ENCODE measurements at regions not wholly inside any gene's neighbourhood (a gene's known extent, or its start where the extent isn't known, plus 50 kb on each side); places are given as distances from the start of the nearest gene placed in this dataset.

GRCh38 chr9:1173993-1174392 lies 123.8 kb downstream of the DMRT2 start:
- ChIA-PET POLR2A (no interaction called here), CTCF (no interaction called here)
- dilution Hi-C loops (cut with MboI; ENCODE audit: extremely low pct_ligation_motif_present, low sequenced_read_pairs), result no loop called here
- Histone ChIP-seq H3K9ac (replicated peaks; ENCODE audit: extremely low read depth, insufficient read depth, low read length) (no peak overlapping the region), H4K20me1 (replicated peaks; ENCODE audit: control insufficient read depth, extremely low read depth, insufficient read depth, low read length) (no peaks in the 10 kb centered on the region), H3K27ac (ENCODE audit: insufficient read depth, low read depth, low read length) (no peak overlapping the region), H2AFZ (ENCODE audit: low read depth, low read length) (no peak overlapping the region), H3K36me3 (ENCODE audit: control insufficient read depth in 2 of 2, extremely low read depth in 1 of 2, insufficient read depth in 2 of 2, low read length in 2 of 2) (no peaks in the 10 kb centered on the region), H3K9me3 (replicated peaks; ENCODE audit: control insufficient read depth, insufficient read depth, low read length) (no peaks in the 10 kb centered on the region), H3K4me2 (ENCODE audit: insufficient read depth, low read length) (no peak overlapping the region), H3K4me3 (replicated peaks in 1 of 3; ENCODE audit: insufficient read depth in 1 of 3, low read depth in 1 of 3, low read length in 3 of 3) (no peak overlapping the region), H3K27me3 (ENCODE audit: control insufficient read depth in 2 of 2, insufficient read depth in 2 of 2, low read length in 2 of 2) (no peaks in the 10 kb centered on the region), H3K79me2 (ENCODE audit: control insufficient read depth, insufficient read depth, low read length) (no peaks in the 10 kb centered on the region), H3K9me1 (replicated peaks; ENCODE audit: control insufficient read depth, extremely low read depth, insufficient read depth, low read length) (no peaks in the 10 kb centered on the region), H3K4me1 (ENCODE audit: control insufficient read depth, extremely low read depth, insufficient read depth, low read length) (no peaks in the 10 kb centered on the region)
- DNase-seq (ENCODE audit: low read depth, low spot score), result no peak
- no peak for FAIRE-seq
- BruUV-seq (replicated peaks), result no TSS peak
- TF ChIP-seq, protein P1, sequence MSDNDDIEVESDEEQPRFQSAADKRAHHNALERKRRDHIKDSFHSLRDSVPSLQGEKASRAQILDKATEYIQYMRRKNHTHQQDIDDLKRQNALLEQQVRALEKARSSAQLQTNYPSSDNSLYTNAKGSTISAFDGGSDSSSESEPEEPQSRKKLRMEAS (IDR thresholded peaks at IDR 0.05; ENCODE audit: insufficient read depth, insufficient read length), result no peak
- intact Hi-C loops (cut with micrococcal nuclease), result no loop called here

DNA sequence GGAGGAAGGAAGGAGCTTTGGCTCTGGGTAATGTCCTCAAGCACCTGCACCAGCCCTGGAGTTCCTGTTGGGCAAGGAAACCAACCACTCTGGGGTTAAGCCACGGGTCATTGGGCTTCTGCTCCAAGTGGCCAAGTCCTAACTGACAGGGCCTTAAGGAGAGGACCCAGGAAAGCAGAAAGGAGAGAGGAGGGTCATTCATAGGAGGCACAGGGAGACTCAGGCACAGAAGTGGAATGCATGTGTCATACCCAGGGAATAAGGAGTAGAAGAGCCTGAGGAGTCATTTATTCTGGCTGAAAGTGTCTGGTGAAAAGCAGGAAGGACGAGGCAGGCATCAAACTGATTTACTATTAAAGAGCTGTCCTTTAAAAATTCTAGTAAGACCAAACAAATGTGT lies 129.2 kb downstream of the DMRT2 start:
- H3K4me1 ChIP-seq (ENCODE audit: control insufficient read depth, extremely low read depth, insufficient read depth, low read length), result no peaks in the 10 kb centered on the region
- BruUV-seq (replicated peaks), result no TSS peak
- H3K27ac ChIP-seq (ENCODE audit: insufficient read depth, low read depth, low read length), result no peak overlapping the region
- no peaks in the 10 kb centered on the region for H3K27me3 ChIP-seq (ENCODE audit: control insufficient read depth in 2 of 2, insufficient read depth in 2 of 2, low read length in 2 of 2)
- H3K36me3 ChIP-seq (ENCODE audit: control insufficient read depth in 2 of 2, extremely low read depth in 1 of 2, insufficient read depth in 2 of 2, low read length in 2 of 2), result no peaks in the 10 kb centered on the region
- no peaks in the 10 kb centered on the region for H3K79me2 ChIP-seq (ENCODE audit: control insufficient read depth, insufficient read depth, low read length)
- H3K9me1 ChIP-seq (replicated peaks; ENCODE audit: control insufficient read depth, extremely low read depth, insufficient read depth, low read length), result no peaks in the 10 kb centered on the region
- H3K9me3 ChIP-seq (replicated peaks; ENCODE audit: control insufficient read depth, insufficient read depth, low read length), result peaks cover 4% of the 10 kb centered on the region
- FAIRE-seq (no peak), DNase-seq (ENCODE audit: low read depth, low spot score) (no peak)
- ChIA-PET CTCF (no interaction called here), POLR2A (no interaction called here)
- dilution Hi-C loops (cut with MboI; ENCODE audit: extremely low pct_ligation_motif_present, low sequenced_read_pairs) (no loop called here), intact Hi-C loops (cut with micrococcal nuclease) (no loop called here)
- no peak overlapping the region for H3K9ac ChIP-seq (replicated peaks; ENCODE audit: extremely low read depth, insufficient read depth, low read length)
- no peak overlapping the region for H3K4me2 ChIP-seq (ENCODE audit: insufficient read depth, low read length)
- no peak overlapping the region for H3K4me3 ChIP-seq (replicated peaks in 1 of 3; ENCODE audit: insufficient read depth in 1 of 3, low read depth in 1 of 3, low read length in 3 of 3)
- H4K20me1 ChIP-seq (replicated peaks; ENCODE audit: control insufficient read depth, extremely low read depth, insufficient read depth, low read length), result no peaks in the 10 kb centered on the region
- TF ChIP-seq FOS (IDR thresholded peaks at IDR 0.05; ENCODE audit: borderline replicate concordance, insufficient read depth, low read length), result no peak
- no peak overlapping the region for H2AFZ ChIP-seq (ENCODE audit: low read depth, low read length)

Data from endothelial cell of umbilical vein (primary cell).